GM19452 (cell line): ENCODE measurements at regions not wholly inside any gene's neighbourhood (a gene's known extent, or its start where the extent isn't known, plus 50 kb on each side); places are given as distances from the start of the nearest gene placed in this dataset.

Experiments
- ATAC-seq: cut with Tn5 transposase; IDR thresholded peaks from one replicate; pipeline ENCODE4 v1.9.1; 2021; ENCODE audit not compliant: unreplicated experiment

DNA sequence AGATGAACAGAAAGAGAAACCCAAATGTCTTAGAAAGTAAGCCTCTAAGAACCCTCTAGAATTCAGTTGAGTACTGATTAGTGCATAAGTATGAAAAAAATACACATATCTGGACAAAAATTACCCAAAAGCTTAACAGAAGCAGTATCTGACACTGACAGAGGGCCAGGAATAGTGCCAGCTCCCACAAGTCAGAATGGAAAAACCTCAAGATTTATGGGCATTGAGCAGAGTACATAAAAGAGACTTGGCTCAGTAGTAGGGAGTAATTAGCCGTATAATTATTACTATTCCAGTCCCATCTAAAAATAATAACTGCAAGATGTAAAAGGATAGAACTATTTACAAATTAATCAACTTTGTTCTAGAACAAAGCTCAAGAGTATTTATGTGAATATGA is 834.5 kb downstream of the FAM181B start:
- ATAC-seq: no peak

DNA sequence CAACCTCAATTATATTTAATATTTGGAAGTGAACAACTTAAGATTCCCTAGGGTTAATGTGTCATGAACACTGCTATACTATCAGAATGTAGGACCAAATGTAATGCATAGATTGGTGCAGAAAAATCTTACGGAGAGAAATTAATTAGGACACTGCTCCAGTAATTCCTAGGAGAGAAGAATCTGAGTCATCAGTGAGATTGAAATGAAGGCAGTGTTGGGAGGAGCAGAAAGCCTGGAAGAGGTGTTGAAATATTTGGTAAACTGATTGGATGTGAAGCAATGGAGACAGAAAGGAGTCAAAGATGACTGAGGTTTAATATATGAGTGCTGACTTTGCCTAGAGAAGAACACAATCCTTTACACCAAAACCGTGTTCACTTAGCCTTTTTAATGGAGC is 836.0 kb downstream of the FAM181B start:
- no peak for ATAC-seq

DNA sequence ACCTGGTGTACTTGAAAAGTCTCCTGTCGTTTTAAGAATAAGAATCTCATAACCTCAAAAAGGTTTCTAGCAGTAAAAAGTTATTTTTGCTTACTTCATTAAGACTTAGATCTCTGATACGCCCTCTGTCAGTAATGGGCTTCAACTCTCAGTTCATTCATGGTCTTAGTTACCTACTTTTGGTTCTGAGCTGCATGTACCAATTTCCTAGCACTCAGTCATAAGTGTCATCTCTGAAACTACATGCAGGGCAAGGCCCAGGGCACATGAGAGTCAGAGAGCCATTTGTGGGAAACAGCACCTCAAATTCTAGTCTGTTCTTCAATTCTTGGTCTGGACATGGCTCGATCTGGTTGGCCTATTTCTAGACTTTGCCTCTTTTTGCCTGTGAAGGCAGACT is 838.4 kb downstream of the FAM181B start:
- no peak for ATAC-seq

DNA sequence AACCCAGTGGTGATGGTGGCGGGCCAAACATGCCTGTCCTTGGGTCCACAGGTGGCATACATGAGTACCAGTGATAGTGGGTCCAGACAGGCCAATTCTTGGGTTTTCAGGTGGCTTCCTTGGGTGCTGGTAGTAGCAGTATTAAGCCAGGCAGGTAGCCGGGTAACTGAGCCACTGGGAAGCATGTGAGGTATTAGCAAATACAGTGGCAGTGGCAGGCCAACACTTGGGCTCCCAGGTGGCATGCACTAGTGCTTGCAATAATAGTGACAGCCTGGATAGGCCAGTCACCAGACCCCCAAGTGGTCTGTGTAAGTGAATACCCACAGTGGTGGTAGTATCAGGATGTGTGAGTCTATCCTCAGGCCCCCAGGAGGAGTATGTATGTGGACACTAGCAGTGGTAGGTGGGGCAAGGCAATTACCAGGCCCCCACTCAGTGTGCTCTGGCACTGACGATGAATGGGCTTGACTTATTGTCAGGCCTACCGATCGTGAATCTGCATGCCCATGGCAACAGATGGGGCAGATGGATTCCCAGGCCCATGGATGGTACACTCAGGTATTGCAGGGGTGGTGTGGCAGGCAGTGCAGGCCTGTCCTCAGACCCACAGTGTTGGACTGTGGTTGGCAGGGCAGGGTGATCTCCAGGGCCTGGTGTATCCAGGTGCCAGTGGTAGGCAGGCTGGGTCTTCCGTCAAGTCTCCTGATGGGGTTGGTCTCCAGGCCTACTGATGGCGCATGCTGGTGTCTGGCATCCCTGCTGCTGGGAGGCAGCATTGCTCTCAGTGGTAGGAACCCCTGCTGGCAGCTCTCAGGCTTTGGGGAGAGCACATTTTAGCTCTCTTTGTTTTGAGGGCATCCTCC is 840.7 kb downstream of the FAM181B start:
- ATAC-seq: no peak

DNA sequence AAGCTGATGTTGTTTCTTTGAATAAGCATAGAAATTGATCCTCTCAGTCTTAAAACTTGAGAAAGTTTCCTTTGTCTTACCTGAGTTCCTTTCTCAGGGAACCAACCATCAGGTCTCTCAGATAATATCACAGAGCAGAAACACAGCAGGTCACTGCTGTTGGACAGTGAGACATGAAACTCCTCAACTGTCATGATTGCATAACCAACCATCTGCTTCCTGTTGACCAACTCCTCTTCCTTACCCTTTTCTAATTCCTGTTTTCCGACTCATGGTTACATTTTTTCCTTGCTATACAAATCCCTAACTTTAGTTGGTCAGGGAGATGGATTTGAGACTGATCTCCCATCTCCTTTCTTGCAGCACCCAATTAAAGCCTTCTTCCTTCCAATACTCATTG is 845.3 kb downstream of the FAM181B start:
- ATAC-seq: no peak

DNA sequence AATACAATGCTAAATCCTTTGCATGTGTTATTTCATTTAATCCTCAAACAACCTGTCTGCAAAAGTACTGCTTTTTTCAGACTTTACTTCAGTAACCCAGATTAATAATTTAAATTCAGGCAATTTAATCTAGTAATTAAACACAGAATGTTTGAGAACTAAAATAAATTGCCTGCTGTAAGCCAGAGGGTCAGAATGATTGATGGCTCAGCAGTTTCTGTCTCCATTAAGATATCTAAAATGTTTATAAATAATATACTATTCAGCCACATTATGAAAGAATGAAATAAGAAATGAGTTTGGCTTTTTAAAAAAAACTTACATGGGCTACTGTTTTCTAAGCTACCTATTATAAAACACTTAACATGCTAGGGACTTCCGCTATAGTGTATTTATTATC is 846.0 kb downstream of the FAM181B start:
- no peak for ATAC-seq

DNA sequence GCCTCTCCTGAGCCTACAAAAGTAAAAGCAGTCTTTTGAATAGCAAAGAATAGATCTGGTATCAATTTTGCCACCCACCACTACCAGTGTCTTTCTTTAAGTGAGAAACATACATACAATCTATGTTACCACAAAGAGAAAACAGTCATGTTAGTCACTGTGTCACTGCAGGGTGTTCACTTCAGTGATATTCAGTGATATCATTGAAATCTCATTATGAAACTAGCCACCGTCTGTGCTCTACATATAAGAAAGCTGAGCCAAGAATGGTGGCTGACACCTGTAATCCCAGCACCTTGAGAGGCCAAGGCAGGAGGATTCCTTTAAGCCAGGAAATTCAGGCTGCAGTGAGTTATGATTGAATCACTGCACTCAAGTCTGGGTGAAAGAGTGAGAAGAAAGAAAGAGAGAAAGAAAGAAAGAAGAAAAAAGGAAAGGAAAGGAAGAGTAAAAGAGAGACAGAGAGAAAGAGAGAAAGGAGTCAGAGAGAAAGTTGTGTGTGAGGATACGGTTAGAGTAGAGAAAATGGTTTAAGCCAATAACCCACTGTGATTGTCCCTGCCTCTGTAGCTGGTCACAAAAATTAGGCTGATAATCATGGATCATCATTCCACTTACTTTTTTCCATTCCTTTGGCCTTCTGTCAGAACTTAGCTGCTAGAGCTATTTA is 847.1 kb downstream of the FAM181B start:
- ATAC-seq: no peak

DNA sequence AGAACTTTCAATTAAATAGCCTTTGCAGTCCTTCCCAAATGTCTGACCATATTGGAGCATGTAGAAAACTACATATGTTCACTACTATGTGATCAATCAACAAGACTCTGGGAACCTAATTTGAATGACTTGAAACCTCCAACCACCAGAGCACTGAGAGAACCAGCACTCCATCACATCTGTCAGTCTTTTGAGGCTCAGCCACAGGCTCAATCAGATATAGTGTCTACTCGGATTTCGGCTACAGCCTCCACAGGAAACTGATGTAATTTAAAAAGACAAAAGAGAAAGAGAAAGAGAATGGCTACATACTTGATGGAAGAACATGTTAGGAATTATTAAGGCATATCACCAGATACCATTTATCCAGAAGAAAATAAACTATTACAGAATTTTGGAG is 859.0 kb downstream of the FAM181B start:
- ATAC-seq: peak; percentile 39

DNA sequence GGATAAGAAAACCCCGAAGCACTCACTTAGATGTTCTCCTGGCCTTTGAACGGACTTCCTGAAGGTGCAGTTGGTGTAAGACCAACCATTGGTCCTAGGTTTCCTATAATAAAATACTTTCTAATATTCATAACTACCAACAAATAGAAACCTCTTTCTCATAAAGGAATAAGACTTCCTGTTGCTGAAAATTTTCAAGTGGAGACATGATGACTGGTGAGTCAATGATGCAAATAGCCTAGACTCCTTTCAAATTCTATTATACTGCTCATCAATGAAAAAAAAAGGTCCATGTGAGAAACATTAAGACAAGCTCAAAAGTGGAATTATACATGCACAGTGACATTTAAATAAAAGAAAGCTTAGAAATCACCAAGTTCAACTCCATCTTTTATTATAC is 862.8 kb downstream of the FAM181B start:
- ATAC-seq: no peak

DNA sequence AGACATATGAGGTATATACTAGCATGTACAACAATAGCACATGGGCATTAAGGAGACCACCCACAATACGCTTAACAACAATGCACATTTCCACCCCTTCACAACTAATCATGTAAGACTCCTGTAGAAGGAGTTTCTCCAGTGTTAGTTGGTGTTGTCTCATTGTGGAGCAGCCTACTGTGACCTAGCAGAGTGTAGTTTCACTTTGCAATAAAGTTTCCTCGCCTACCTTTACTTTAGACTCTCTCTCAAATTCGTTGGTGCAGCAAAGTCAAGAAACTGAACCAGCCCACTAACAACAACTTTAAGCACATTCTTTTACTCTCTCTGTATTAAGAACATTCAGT is 863.6 kb downstream of the FAM181B start:
- peak; percentile 57 for ATAC-seq

DNA sequence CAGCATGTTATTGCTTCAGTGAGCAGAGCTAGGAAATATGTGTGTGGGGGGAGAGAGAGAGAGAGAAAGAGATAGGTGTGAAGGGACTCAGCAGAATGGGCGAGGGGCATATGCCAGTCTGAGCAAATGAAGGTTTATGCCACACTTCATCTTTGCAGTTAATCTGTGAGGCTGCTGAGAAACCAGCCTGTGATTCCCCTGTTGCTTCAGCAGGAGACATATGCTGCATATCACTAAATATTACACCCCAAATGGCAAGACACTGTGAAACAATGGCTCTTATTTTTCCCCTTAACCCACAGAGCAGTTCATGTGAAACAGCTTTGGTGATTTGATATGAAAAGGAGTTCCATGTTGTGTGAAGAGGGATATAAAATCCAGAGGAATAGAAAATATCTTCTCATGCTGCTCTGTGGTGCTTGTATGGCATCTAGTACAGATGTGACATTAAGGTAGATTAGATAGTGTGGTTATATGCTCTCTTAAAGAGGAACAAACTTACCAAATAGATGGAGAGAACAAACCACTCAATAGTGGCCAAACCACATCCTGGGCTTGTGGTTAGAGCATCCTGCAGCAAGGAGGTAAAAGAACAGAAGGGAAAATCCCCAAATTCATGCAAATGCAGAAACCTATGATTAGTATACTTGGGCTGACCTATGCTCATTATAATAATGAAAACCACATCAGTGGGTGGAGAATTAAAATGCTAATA is 864.2 kb downstream of the FAM181B start:
- ATAC-seq: peak; percentile 96

DNA sequence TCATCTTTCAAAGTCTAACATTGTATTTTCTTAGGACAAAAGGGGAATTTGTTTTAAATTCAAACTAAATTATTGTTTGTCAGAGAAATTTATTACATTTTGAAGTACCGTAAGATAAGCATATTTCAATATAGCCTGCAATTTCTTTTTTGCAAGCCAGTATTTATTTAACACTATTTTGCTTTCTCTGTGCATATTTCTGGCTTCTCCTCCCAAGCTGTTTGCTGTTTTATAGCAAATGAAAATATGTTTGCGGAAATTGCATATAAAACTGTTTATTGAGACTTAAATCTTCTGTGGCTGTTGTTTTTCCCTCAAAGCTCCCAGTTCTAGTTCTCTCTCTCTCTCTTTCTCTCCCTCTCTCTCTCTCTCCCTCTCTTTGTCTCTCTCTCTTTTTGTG is 866.8 kb downstream of the FAM181B start:
- ATAC-seq: no peak

DNA sequence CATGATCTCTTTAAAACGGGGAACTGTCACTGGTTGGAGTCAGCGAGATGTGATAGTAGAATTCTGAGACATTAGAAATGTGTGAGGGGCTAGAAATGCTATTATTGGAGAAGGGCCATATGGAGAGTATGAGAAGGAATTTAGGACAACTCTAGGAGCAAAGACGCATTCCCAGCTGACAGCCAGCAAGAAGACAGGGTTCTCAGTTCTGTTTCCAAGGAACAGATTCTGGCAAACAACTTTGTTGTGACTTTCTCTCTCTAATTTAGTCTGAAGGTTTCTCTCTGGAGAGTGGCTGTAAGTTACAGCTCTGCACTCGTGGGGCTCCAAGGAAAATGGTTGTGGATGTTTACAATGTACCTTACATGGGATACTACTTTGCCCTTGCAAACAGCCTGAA is 876.3 kb downstream of the FAM181B start:
- ATAC-seq: no peak

DNA sequence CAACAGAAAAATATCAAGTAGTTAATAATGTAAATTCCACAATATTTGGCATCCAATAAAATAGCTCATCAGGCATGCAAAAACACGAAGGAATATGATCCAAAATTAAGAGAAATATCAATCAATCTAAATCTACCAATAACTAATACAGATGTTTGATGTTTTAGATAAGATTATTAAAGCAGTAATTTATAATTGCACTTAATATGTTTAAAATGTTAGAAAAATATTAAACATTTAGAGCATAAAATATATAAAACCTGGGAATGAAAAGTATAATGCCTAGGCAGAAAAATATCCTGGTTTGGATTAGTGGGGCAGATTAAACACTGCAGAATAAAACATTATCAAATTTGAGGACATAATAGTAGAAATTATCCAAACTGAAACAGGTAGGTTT is 879.9 kb downstream of the FAM181B start:
- no peak for ATAC-seq

DNA sequence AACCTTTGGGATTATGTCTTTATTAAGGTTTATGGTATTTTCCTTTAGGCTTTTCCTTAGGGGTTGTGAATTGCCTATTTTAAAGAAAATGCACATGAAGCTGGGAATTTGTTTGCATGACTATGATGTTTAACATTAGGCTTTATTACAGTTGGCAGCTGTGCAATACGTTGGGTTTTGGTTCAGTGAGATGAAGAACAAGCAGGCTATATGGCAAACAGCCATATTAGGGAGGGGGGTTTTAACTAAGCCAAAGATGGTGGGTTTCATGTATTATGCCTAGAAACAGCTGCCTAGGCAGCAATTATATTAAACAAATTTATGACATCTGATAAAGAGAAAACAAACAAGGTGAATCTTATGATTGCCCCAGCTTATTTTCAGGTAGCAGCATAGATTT is 880.8 kb downstream of the FAM181B start:
- no peak for ATAC-seq

DNA sequence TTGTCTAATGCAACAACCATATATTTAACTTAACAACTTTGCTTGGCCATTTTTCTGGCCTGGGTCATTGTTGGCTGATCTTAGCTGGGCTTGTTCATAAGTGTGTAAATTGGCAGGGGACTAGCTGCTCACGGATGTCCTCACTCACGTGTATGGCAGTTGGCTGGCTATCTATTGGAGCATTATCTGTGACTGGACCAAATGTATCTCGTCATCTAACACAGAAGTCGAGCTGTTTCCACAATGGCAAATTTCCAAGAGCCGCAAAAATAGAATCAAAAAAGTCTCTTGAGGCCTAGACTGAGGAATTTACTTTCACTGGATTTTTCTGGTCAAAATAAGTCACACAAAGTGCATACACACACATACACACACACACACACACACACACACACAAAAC is 893.3 kb downstream of the FAM181B start:
- no peak for ATAC-seq

DNA sequence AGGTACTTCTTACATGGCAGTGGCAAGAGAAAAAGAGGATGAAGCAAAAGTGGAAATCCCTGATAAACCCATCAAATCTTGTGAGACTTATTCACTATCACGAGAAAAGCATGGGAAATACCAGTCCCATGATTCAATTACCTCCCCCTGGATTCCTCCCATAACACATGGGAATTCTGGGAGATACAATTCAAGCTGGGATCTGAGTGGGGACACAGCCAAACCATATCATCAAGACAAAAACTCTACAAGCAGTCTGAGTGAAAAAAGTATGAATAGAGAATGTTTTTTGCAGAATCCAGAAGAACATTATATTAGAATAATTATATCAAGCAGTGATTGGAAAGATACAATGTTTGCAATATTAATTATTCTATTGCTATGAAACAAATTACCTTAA is 893.7 kb downstream of the FAM181B start:
- no peak for ATAC-seq

DNA sequence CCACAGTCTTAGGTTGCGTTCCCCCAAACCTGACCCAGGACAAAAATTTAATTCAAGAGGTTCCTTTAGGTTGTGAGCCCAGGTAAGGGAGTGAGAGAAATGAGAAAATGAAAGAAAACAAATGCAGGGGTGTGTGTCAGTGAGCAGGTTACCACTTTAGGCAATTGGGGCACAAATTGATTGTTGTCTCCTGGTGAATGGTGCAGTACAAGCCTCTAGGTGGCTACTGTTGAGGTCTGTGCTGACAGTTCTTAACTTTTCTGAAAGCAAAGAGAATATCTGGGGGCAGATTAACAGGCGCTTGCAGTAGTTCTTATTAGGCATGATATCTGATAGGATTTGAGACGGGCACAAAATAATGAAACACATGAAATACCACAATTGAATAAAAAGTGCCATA is 894.6 kb downstream of the FAM181B start:
- ATAC-seq: no peak

DNA sequence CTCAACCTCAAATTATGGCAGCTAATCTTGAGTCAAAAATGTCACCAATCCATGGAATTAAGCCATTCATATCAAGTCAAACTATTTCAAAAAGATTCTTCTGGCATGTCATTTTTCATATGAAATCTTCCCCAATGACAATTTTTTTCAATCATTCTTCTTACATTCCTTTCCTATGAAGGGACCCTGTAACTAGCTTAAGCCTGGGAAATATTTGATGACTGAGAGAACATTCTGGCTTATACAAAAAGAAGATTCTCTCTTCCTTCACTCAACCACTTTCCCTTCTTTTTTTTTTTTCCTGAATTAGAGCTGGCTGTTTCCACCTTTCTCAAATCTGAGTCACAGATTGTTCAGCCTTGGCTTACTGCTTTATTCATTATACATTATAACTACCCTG is 903.7 kb downstream of the FAM181B start:
- ATAC-seq: no peak

DNA sequence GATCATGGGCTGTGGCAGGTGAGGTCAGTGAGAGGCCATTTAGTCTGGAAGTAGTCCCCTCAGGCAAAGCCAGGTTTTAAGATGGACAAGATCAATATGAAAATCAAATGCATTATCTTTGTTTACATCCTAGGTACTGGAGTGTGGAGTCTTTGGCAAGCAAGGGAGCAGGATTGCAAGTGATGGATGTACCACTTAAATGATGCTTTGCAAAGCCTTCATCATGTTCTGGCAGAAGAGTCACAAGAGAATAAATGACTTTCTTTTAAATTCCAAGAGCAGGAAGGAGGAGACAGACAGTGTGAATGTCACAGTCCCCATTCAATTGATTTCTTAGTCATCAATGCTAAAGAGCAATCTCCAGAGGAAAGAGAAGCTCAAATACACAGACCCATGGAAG is 908.3 kb downstream of the FAM181B start:
- no peak for ATAC-seq

DNA sequence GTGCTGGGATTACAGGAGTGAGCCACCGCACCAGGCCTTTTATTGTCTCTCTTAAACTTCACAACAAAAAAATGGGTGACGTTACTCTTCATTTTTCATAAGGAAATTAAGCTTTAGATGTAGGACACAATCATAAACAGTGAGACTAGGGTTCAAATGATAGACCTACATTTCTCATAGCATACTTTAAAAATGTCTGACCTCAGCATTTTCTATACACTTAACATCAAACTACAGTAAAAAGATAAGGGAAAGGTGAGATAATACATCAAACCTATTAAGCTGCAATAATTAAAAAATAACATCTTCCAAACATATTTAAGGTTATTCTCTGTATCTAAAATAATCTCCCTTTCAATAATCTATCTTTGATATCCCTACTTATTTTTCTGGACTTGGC is 914.2 kb downstream of the FAM181B start:
- ATAC-seq: no peak

DNA sequence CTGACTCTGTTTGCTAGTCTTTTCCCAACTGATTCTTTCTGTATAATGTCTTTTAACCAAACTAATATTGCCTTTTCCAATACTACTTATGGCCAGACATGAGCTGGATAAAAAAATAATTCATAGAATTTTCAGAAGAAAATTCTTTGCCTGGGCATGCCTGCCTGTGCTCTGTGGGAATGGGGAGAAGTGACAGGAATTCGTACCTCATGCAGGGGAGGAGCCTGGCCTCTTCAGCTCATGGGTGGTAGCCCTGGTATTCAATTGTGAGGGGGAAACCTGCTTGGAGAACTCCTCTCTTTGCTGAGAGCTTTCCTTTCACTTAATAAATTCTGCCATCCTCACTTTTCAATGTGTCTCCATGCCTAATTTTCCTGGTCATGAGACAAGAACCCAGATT is 928.8 kb downstream of the FAM181B start:
- ATAC-seq: no peak
